ENCODE measurements at regions not wholly inside any gene's neighbourhood (a gene's known extent, or its start where the extent isn't known, plus 50 kb on each side); places are given as distances from the start of the nearest gene placed in this dataset.

GRCh38 chr12:5220835-5221234 lies 177.2 kb downstream of the KCNA5 start:
- Histone ChIP-seq H4K20me1 (ENCODE audit: insufficient read depth) (no peaks in the 10 kb centered on the region), H3K4me2 (no peak overlapping the region), H3K9me3 (no peaks in the 10 kb centered on the region), H3K27me3 (ENCODE audit: insufficient read depth) (no peaks in the 10 kb centered on the region), H3K4me3 (ENCODE audit: low read depth in 2 of 2, low read length in 1 of 2) (no peak overlapping the region), H3K9ac (no peak overlapping the region), H3K27ac (ENCODE audit: low read depth in 2 of 2, low read length in 1 of 2) (no peak overlapping the region), H3K9me2 (no peaks in the 10 kb centered on the region), H3K4me1 (ENCODE audit: control insufficient read depth in 1 of 2, insufficient read depth in 2 of 2, low read depth in 1 of 2, low read length in 1 of 2) (no peaks in the 10 kb centered on the region; a peak in 2 of 4 replicates), H3F3A (replicated peaks; ENCODE audit: insufficient read depth) (no peaks in the 10 kb centered on the region), H3K79me2 (ENCODE audit: insufficient read depth) (no peaks in the 10 kb centered on the region), H2AFZ (ENCODE audit: low read depth) (no peak overlapping the region), H3K36me3 (replicated peaks in 1 of 2; ENCODE audit: control insufficient read depth in 1 of 2, insufficient read depth in 2 of 2, low read length in 1 of 2) (no peaks in the 10 kb centered on the region)
- ChIA-PET POLR2A (no interaction called here), CTCF (no interaction called here)
- no peak for TF ChIP-seq TEAD4 (IDR thresholded peaks at IDR 0.05; ENCODE audit: borderline replicate concordance, insufficient read depth)
- no peak for TF ChIP-seq SIN3A (IDR thresholded peaks at IDR 0.05; ENCODE audit: borderline replicate concordance, low read depth, low read length)
- TF ChIP-seq NRF1 (IDR thresholded peaks at IDR 0.05; ENCODE audit: low read depth, low read length): no peak
- no peak for TF ChIP-seq PBX3 (IDR thresholded peaks at IDR 0.05)
- TF ChIP-seq RFX5 (IDR thresholded peaks at IDR 0.05; ENCODE audit: low read length): no peak
- DNase-seq: no peak
- 91% methylated on average over 3 of the region's 3 CpGs for WGBS (ENCODE audit: low lambda C conversion rate)

DNA sequence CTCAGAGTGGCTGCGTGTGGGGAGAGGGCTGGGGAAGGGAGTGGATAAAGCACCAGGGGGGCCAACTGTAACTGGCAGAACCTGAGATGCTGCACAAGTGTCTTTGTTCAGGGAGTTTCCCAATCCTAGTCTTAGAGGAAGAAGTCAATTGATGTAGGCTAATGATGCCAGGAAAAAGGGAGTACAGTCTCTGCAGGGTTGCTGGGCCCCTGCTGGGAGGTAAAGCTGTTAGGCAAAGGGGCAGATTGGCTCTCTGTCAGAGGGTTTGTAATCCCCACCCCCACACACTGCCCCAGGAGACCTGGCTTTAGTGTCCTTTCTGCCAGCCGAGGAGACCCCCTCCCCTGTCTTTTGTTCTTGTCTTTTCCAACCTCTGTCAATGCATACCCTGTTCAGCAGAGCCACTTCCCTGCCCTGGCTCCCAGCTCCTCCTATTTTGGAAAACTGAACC lies 178.4 kb downstream of the KCNA5 start:
- CTCF ChIA-PET: no interaction called here
- no peaks in the 10 kb centered on the region; a peak in 2 of 4 replicates for H3K4me1 ChIP-seq (ENCODE audit: control insufficient read depth in 1 of 2, insufficient read depth in 2 of 2, low read depth in 1 of 2, low read length in 1 of 2)
- H3K36me3 ChIP-seq (replicated peaks in 1 of 2; ENCODE audit: control insufficient read depth in 1 of 2, insufficient read depth in 2 of 2, low read length in 1 of 2): no peaks in the 10 kb centered on the region
- H3K9ac ChIP-seq: no peak overlapping the region
- H3K9me2 ChIP-seq: no peaks in the 10 kb centered on the region
- WGBS (ENCODE audit: low lambda C conversion rate): 56% methylated on average over 2 of the region's 2 CpGs
- DNase-seq: no peak
- H3F3A ChIP-seq (replicated peaks; ENCODE audit: insufficient read depth): no peaks in the 10 kb centered on the region
- no peak overlapping the region for H3K4me3 ChIP-seq (ENCODE audit: low read depth in 2 of 2, low read length in 1 of 2)
- H3K27ac ChIP-seq (ENCODE audit: low read depth in 2 of 2, low read length in 1 of 2): no peak overlapping the region
- H3K79me2 ChIP-seq (ENCODE audit: insufficient read depth): no peaks in the 10 kb centered on the region
- no peaks in the 10 kb centered on the region for H3K9me3 ChIP-seq
- H2AFZ ChIP-seq (ENCODE audit: low read depth): no peak overlapping the region
- POLR2A ChIA-PET: no interaction called here
- no peaks in the 10 kb centered on the region for H3K27me3 ChIP-seq (ENCODE audit: insufficient read depth)
- H4K20me1 ChIP-seq (ENCODE audit: insufficient read depth): no peaks in the 10 kb centered on the region
- no peak overlapping the region for H3K4me2 ChIP-seq
- no peak for TF ChIP-seq GATA2 (CRISPR knock-in tag; IDR thresholded peaks at IDR 0.05)
- no peak for TF ChIP-seq RXRA (IDR thresholded peaks at IDR 0.05; ENCODE audit: borderline replicate concordance, low read depth)
- no peak for TF ChIP-seq RFX5 (IDR thresholded peaks at IDR 0.05; ENCODE audit: low read length)
- no peak for TF ChIP-seq ELF1 (IDR thresholded peaks at IDR 0.05)
- TF ChIP-seq REST (IDR thresholded peaks at IDR 0.05; ENCODE audit: low read depth, low read length): no peak
- no peak for TF ChIP-seq POLR2AphosphoS5 (IDR thresholded peaks at IDR 0.05; ENCODE audit: low read depth, low read length)
- TF ChIP-seq MEF2A (IDR thresholded peaks at IDR 0.05; ENCODE audit: borderline replicate concordance, low read depth): no peak
- TF ChIP-seq YY1 (IDR thresholded peaks at IDR 0.05; ENCODE audit: low read depth): no peak
- TF ChIP-seq, protein P1, sequence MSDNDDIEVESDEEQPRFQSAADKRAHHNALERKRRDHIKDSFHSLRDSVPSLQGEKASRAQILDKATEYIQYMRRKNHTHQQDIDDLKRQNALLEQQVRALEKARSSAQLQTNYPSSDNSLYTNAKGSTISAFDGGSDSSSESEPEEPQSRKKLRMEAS (IDR thresholded peaks at IDR 0.05; ENCODE audit: low read depth): no peak
- TF ChIP-seq FOSL2 (IDR thresholded peaks at IDR 0.05; ENCODE audit: borderline replicate concordance, low read depth): no peak
- no peak for TF ChIP-seq EZH2phosphoT487 (IDR thresholded peaks at IDR 0.05; ENCODE audit: borderline replicate concordance, low read depth)
- TF ChIP-seq TEAD4 (IDR thresholded peaks at IDR 0.05; ENCODE audit: borderline replicate concordance, insufficient read depth): no peak
- TF ChIP-seq RAD21 (IDR thresholded peaks at IDR 0.05; ENCODE audit: low read length): no peak
